ENCODE measurements at regions not wholly inside any gene's neighbourhood (a gene's known extent, or its start where the extent isn't known, plus 50 kb on each side); places are given as distances from the start of the nearest gene placed in this dataset.
"Not testable (repeated sequence)": the region's sequence is repeated elsewhere in the genome, so short reads cannot be mapped to it uniquely, and the experiment has no call there.

GRCh38 chr13:78145276-78145675 is 226.6 kb upstream of the EDNRB start:
- no peak for DNase-seq (ENCODE audit: low read depth, low spot score)

- no peak for DNase-seq (ENCODE audit: low read depth, low spot score)
These were observed 221.1 kb upstream of the EDNRB start for GRCh38 chr13:78139765-78140164.

GRCh38 chr13:78138756-78139155 is 220.1 kb upstream of the EDNRB start:
- no peak for DNase-seq (ENCODE audit: low read depth, low spot score)

GRCh38 chr13:78137404-78138142 is 218.9 kb upstream of the EDNRB start:
- DNase-seq (ENCODE audit: low read depth, low spot score): no peak

GRCh38 chr13:78136966-78137365 is 218.3 kb upstream of the EDNRB start:
- no peak for DNase-seq (ENCODE audit: low read depth, low spot score)

- DNase-seq (ENCODE audit: low read depth, low spot score): no peak
These were observed 214.9 kb upstream of the EDNRB start for GRCh38 chr13:78133511-78133910.

GRCh38 chr13:78131811-78132210 is 213.2 kb upstream of the EDNRB start:
- DNase-seq (ENCODE audit: low read depth, low spot score): no peak

- no peak for DNase-seq (ENCODE audit: low read depth, low spot score)
These were observed 212.7 kb upstream of the EDNRB start for GRCh38 chr13:78131346-78131745.

- DNase-seq (ENCODE audit: low read depth, low spot score): no peak
These were observed 211.2 kb upstream of the EDNRB start for GRCh38 chr13:78129823-78130222.

- DNase-seq (ENCODE audit: low read depth, low spot score): no peak
These were observed 210.7 kb upstream of the EDNRB start for GRCh38 chr13:78129359-78129758.

GRCh38 chr13:78121459-78122348 is 203.1 kb upstream of the EDNRB start:
- peak; percentile 36 for DNase-seq (ENCODE audit: low read depth, low spot score)

GRCh38 chr13:78121001-78121400 is 202.4 kb upstream of the EDNRB start:
- DNase-seq (ENCODE audit: low read depth, low spot score): no peak

GRCh38 chr13:78120144-78120543 is 201.5 kb upstream of the EDNRB start:
- DNase-seq (ENCODE audit: low read depth, low spot score): not testable (repeated sequence)

- DNase-seq (ENCODE audit: low read depth, low spot score): not testable (repeated sequence)
These were observed 198.4 kb upstream of the EDNRB start for GRCh38 chr13:78117070-78117469.

- DNase-seq (ENCODE audit: low read depth, low spot score): no peak
These were observed 187.0 kb upstream of the EDNRB start for GRCh38 chr13:78105656-78106055.

GRCh38 chr13:78103936-78104335 is 185.3 kb upstream of the EDNRB start:
- DNase-seq (ENCODE audit: low read depth, low spot score): no peak

GRCh38 chr13:78102741-78103140 is 184.1 kb upstream of the EDNRB start:
- DNase-seq (ENCODE audit: low read depth, low spot score): no peak

GRCh38 chr13:78102121-78102677 is 183.6 kb upstream of the EDNRB start:
- DNase-seq (ENCODE audit: low read depth, low spot score): peak; percentile 7

- no peak for DNase-seq (ENCODE audit: low read depth, low spot score)
These were observed 181.9 kb upstream of the EDNRB start for GRCh38 chr13:78100486-78100885.

GRCh38 chr13:78098249-78098648 is 179.6 kb upstream of the EDNRB start:
- no peak for DNase-seq (ENCODE audit: low read depth, low spot score)

- DNase-seq (ENCODE audit: low read depth, low spot score): no peak
These were observed 177.6 kb upstream of the EDNRB start for GRCh38 chr13:78096221-78096620.

- DNase-seq (ENCODE audit: low read depth, low spot score): no peak
These were observed 169.5 kb upstream of the EDNRB start for GRCh38 chr13:78087966-78088678.

Measured in pulmonary artery endothelial cell (primary cell).